NCI-H128 (cell line): ENCODE measurements at regions not wholly inside any gene's neighbourhood (a gene's known extent, or its start where the extent isn't known, plus 50 kb on each side); places are given as distances from the start of the nearest gene placed in this dataset.

ENCODE experiments used
- DNase-seq: peaks from one replicate; lab custom pipeline; 2025; ENCODE audit not compliant: unreplicated experiment; lab: John Stamatoyannopoulos, UW

DNA sequence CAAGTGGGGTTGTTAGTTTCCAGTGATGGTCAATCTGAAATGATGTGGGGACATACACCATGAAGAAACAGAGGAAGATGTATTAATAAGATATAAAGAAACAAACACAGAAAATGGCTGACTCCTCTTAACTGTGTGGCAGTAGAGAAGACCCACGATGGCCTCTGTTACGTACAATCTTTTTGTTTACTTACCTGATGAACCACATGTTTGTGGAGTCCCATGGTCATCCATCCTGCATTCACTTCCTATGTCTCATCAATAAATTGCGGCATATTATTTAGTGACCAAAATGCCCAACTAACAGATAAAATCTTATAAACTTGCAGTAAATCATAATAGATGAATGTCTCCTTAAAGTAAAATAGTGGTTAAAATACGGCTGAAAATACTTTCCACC lies 740.1 kb upstream of the LINC00305 start:
- DNase-seq: no peak

GRCh38 chr18:64886995-64887394 lies 738.1 kb upstream of the LINC00305 start:
- DNase-seq: no peak

GRCh38 chr18:64882896-64883295 lies 734.0 kb upstream of the LINC00305 start:
- no peak for DNase-seq

GRCh38 chr18:64876833-64877232 lies 727.9 kb upstream of the LINC00305 start:
- DNase-seq: no peak

- DNase-seq: no peak
These were observed 724.0 kb upstream of the LINC00305 start for GRCh38 chr18:64872710-64873458.

DNA sequence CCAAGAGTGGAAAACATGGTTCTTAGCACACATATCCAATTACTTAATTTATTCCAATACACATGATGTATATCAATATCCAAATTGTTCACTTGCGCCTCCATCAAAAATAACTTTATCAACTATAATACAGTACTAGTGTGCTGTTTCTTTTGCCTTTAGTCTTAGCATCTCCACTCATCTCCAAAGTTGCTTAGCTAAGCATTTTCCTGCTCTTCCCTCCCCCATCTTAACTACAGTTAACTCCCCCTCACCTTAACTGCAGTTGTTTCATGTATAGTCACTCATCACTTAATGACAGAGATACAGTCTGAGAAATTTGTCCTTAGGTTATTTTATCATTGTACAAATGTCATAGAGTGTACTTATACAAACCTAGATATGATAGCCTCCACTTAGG lies 705.2 kb upstream of the LINC00305 start:
- DNase-seq: no peak

GRCh38 chr18:64852281-64852680 lies 703.4 kb upstream of the LINC00305 start:
- no peak for DNase-seq

DNA sequence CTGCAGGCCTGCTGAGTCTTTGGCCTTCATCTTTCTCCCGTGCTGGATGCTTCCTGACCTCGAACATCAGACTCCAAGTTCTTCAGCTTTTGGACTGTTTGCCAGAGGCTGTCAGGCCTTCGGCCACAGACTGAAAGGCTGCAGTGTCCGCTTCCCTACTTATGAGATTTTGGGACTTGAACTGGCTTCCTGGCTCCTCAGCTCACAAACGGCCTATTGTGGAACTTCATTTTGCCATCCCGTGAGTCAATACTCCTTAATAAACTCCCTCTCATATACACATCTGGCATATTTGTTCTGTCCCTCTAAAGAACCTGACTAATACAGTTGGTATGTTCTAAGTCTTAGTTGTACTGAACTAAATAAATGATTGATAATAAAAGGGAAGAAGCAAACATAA lies 702.8 kb upstream of the LINC00305 start:
- no peak for DNase-seq

DNA sequence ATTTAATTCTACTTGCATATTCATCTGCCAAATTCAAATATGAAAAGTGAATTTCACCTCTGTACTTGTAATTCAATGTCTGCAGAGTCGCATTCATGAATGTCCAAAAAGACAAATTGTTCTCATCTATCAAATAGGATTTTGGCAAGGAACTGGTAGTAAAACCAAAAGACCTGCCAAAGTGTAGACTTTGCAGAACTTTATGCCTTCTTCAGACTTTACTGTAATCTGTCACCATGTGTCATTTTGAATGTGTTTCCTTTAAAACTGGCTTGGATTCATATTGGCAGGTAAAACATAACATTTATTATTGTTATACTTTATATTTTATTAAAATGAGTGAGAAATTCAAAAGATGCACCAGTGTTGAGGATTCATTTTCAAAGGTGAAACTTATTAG lies 701.9 kb upstream of the LINC00305 start:
- DNase-seq: no peak

DNA sequence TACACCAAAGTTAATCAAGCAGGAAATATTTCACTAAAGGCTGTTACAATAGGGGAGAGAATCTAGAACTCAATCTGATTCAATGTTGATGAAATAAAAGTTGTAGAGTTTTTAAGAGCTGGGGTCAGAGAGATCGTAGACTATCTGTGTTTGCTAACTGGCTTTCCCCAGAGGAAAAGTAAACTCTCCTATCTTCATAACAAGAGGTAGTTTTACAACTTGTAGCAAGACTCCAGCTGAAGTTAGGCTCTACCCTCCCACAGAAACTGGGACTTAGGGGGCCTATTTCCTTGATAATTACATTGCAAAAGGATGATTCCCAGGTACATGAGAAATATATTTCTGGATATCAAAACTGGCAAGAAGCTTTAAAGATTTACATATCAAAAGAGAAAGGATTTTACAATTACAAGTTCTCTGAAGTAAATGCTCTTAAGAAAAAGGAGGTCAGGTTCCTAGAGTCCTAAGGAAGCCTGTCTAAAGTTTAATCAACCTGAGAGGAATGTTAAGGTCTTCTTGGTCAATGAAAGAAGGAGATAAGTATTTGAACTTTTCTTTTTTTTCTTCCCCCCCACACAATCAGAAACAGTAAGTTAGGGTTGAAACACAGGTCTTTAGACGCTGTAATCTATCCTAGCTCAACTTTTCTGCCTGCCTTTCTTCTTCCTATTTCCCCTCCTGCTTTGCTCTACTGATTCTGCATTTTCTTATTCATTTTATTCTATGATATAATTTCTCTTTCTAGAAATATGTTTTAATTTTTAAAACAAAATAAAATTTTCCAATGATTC lies 692.2 kb upstream of the LINC00305 start:
- DNase-seq: no peak

DNA sequence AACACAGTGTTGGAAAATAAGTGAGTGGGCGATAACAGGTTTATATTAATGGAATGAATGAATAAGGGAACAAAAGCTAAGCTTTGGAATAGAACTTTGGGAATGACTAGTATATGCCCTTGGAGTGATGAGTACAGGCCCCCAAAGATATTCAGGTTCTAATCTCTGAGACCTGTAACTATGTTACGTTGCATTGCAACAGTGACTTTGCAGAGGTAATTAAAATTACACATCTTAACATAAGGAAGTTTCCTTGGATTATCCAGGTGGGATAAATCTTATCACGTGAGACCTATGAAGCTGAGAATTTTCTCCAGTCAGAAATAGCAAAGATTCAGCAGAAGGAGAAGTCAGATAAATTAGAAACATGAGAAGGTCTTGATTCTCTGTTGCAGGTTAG lies 661.5 kb upstream of the LINC00305 start:
- DNase-seq: no peak

- DNase-seq: no peak
These were observed 660.9 kb upstream of the LINC00305 start for GRCh38 chr18:64809801-64810200.

DNA sequence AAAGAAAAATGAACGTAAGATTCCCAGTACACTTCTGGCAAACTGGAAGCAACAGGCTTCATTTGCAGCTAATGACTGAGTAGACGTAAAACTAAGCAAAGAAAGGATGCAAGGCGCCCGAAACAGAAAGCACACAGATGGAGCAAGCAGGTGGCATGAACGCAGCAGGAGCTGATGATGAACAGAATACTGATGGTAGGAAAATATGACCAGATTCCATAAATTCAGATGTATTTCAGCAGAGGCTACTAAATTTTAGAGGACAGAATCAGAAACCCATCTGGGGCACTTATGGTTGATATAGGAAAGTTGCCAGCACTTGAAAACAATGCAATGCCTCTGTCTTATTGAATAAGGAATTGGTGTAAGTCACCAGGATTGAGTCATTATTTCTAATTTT lies 658.7 kb upstream of the LINC00305 start:
- no peak for DNase-seq

DNA sequence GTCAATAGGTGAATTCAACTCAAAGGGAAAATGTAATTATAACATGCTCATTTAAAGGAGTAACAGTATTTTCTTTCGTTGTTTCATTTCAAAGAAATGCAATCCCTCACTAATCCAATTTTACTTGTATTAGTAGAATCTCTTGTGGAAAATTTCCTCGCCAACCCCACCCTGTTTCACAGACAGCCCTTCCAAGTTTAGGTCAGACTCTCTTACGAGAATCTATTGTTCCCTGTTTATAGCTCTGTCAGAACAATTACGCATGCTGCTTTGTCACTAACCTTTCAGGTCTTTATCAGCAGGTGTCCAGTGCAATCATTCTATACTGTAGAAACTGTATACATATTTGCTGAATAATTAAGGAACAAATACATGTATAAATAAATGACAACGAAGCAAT lies 657.8 kb upstream of the LINC00305 start:
- no peak for DNase-seq

DNA sequence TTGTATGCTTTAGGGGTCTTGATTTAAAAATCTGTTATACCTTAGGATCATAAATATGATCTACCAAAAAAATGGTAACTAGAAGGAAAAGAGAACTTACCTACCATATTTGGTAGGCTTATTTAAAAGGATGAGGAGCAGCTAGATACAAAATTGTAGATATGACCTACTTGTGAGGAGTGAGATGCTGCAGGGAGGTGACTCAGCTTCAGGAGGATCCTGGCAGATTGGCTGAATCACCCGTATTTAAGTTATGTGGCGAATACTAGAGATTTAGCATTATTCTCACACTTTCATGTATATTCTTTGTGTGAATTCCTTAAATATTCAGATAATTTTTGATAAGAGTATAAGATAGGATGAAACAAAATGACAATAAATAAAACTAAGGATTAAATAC lies 657.3 kb upstream of the LINC00305 start:
- no peak for DNase-seq

GRCh38 chr18:64803471-64803870 lies 654.6 kb upstream of the LINC00305 start:
- DNase-seq: no peak

- no peak for DNase-seq
These were observed 651.3 kb upstream of the LINC00305 start for GRCh38 chr18:64800151-64800550.

DNA sequence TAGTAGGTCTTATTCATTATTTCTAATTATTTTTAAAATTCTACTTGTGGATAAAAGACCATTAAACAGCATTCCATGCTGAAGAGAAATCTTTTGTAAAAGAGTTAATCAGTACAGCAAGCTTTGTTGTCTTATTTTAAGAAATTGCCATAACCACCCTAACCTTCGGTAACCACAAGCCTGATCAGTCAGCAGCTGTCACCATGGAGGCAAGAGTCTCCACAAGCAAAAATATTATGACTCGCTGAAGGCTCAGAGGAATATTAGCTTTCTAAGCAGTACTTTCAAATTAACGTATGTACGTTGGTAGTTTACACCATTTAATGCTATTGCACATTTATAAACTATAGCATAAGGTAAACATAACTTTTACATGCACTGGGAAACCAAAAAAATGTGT lies 650.5 kb upstream of the LINC00305 start:
- DNase-seq: no peak

DNA sequence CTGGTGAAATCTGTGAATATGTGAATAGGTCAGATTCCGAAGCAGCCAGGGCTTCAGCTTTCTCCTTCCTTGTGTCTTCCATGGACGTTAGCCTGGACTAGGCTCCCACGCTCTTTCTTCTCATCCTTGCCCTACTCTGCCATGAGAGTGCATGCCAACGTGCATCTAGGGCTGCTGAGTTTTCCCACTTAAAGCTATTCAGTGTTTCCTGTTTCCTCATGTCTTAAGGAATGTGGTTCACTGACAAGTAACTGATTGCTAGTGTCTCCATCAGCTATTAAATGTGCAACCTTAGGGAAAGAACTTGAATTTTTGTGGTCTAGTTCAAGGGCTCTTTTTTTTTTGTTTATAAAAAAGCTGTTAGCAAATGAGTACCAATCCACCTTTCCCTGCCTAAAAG lies 642.3 kb upstream of the LINC00305 start:
- DNase-seq: no peak

DNA sequence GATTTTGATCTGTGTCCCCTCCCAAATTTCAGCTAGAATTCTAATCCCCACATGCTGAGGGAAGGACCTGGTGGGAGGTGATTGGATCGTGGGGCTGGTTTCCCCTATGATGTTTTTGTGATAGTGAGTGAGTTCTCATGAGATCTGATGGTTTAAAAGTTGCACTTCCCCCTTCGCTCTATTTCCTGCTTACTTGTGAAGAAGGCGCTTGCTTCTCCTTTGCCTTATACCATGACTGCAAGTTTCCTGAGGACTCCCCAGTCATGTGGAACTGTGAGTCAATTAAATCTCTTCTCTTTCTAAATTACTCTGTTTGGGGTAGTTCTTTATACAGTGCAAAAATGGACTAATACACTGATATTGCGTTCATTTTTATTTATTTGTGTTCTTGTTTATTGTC lies 636.8 kb upstream of the LINC00305 start:
- DNase-seq: no peak

DNA sequence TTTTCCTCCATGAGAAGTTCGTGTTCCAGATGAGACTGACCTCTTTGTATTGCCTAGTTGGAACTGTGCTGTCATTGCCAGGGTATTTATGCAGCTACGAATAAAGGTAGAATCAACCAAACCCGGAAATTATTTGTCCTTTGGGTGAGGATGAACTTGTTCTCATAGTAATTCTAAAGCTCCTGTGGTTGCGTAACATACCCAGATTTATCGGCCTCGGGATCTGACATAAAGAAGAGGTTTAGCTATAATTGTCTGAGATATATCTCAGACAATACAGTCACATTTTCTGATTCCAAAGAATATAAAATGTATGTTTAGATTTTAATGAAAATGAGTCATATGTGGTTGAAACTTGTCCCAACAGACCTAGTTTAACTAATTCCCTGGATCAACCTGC lies 628.7 kb upstream of the LINC00305 start:
- DNase-seq: no peak

DNA sequence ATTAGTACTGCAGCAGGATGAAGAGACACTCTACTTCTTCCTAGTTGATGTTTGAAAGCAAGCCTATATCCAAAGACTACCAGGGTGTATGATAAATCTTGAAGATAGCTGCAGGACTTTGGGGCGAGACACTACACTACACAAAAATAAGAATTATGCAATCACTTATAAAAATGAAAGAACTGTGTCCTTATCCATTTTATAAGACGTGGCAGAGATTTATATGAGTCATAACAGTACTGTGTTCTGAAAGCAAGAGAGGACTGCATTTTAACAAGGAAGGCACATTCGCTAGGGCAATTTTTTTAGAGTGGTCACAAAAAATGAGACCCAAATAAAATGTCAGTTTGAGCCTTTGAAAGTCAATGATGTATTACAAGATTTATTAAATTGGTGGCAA lies 617.0 kb upstream of the LINC00305 start:
- no peak for DNase-seq

DNA sequence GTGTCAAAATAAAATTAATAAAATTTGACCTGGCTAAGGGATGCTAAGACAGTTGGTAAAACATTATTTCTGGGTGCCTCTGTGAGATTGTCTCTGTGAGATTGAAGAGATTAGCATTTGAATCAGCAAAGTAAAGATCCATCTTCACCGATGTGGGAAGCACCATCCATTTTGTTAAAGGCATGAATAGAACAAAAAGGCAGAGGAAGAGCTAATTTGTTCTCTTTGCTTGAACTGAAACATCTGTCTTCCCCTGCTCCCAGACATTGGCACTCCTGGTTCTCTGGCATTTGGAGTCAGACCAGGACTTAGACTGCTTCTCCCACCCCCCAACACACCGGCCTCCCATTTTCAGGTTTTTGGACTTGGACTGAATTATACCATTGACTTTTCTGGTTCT lies 603.8 kb upstream of the LINC00305 start:
- DNase-seq: no peak
